GM18867 (cell line): ENCODE measurements at regions not wholly inside any gene's neighbourhood (a gene's known extent, or its start where the extent isn't known, plus 50 kb on each side); places are given as distances from the start of the nearest gene placed in this dataset.
A peak's percentile ranks its signal among the peaks of the same experiment; 100 is the strongest.

Experiments used
- ATAC-seq: cut with Tn5 transposase; IDR thresholded peaks from one replicate; pipeline ENCODE4 v1.9.1; 2021; ENCODE audit warnings: mild to moderate bottlenecking, moderate library complexity; ENCODE audit not compliant: unreplicated experiment

GRCh38 chr2:37588316-37588777 is 83.1 kb downstream of the CDC42EP3 start:
- ATAC-seq: no peak

- peak; percentile 55 for ATAC-seq
Observed at GRCh38 chr2:37589298-37589697, 82.1 kb downstream of the CDC42EP3 start.

GRCh38 chr2:37590119-37590571 is 81.3 kb downstream of the CDC42EP3 start:
- no peak for ATAC-seq
